ENCODE measurements at regions not wholly inside any gene's neighbourhood (a gene's known extent, or its start where the extent isn't known, plus 50 kb on each side); places are given as distances from the start of the nearest gene placed in this dataset.

DNA sequence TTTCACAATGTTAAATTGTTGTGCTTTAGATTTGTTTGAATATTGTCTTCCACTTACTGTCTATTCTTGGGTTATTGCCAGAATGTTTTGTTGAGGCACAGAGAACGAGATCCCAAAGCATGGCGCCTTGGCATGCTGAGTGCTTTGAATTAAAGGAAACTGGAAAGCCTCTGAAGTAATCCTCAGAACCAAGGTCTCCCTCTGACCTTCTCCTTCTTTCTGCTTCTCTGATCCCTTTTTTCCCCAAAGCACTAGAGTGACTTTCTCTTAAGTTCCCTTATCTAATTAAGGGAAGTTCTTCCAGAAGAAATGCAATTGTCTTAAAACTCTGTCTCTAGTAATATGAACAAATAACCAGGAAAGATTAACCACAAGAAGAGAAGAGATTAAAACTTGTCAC, 214.7 kb downstream of the SPP2 start:
- no peak overlapping the region for H3K4me3 Mint-ChIP-seq
- Histone ChIP-seq H3K4me1 (ENCODE audit: insufficient read depth, low read length) (no peaks in the 10 kb centered on the region), H2BK20ac (ENCODE audit: low read depth, low read length, poor library complexity, severe bottlenecking) (no peak overlapping the region), H3K9me3 (ENCODE audit: control insufficient read depth, low read depth, low read length) (no peaks in the 10 kb centered on the region), H3K14ac (ENCODE audit: insufficient read depth, low read length) (no peak overlapping the region), H2BK5ac (ENCODE audit: insufficient read length, low read length) (no peak overlapping the region), H4K8ac (replicated peaks; ENCODE audit: insufficient read length, low read depth, low read length) (no peak overlapping the region), H3K4me2 (ENCODE audit: insufficient read depth, insufficient read length, low read length) (no peak overlapping the region), H3K79me1 (ENCODE audit: insufficient read depth, low read depth, low read length, poor library complexity, severe bottlenecking) (no peaks in the 10 kb centered on the region), H4K91ac (ENCODE audit: insufficient read length, low read depth, low read length) (no peak overlapping the region), H2BK12ac (ENCODE audit: insufficient read length, low read depth, low read length) (no peak overlapping the region), H2BK15ac (ENCODE audit: low read depth, low read length) (no peak overlapping the region), H3K4ac (ENCODE audit: low read depth, low read length) (no peak overlapping the region), H3K27me3 (ENCODE audit: insufficient read depth, low read length) (no peaks in the 10 kb centered on the region), H3K27ac (ENCODE audit: insufficient read length, low read depth, low read length) (no peak overlapping the region), H3K79me2 (ENCODE audit: insufficient read depth, low read length) (no peaks in the 10 kb centered on the region), H2AK5ac (ENCODE audit: insufficient read length, low read length) (no peak overlapping the region), H4K20me1 (ENCODE audit: control insufficient read depth, insufficient read depth, insufficient read length) (no peaks in the 10 kb centered on the region), H4K5ac (ENCODE audit: insufficient read length, low read depth, low read length) (no peak overlapping the region), H3K18ac (ENCODE audit: insufficient read length, low read depth, low read length) (no peak overlapping the region), H3T11ph (ENCODE audit: low read length) (no peak overlapping the region), H3K23ac (ENCODE audit: insufficient read length, low read depth, low read length) (no peak overlapping the region), H3K9ac (ENCODE audit: extremely low read depth, insufficient read length, low read length) (no peak overlapping the region), H3K56ac (ENCODE audit: insufficient read length, low read depth, low read length) (no peak overlapping the region), H2BK120ac (ENCODE audit: low read depth, low read length, poor library complexity, severe bottlenecking) (no peak overlapping the region), H3K23me2 (ENCODE audit: insufficient read length, low read depth, low read length, poor library complexity, severe bottlenecking) (no peaks in the 10 kb centered on the region), H2AFZ (ENCODE audit: low read length) (no peak overlapping the region)
- H3K27ac Mint-ChIP-seq, result no peak overlapping the region
- TF ChIP-seq, protein P1, sequence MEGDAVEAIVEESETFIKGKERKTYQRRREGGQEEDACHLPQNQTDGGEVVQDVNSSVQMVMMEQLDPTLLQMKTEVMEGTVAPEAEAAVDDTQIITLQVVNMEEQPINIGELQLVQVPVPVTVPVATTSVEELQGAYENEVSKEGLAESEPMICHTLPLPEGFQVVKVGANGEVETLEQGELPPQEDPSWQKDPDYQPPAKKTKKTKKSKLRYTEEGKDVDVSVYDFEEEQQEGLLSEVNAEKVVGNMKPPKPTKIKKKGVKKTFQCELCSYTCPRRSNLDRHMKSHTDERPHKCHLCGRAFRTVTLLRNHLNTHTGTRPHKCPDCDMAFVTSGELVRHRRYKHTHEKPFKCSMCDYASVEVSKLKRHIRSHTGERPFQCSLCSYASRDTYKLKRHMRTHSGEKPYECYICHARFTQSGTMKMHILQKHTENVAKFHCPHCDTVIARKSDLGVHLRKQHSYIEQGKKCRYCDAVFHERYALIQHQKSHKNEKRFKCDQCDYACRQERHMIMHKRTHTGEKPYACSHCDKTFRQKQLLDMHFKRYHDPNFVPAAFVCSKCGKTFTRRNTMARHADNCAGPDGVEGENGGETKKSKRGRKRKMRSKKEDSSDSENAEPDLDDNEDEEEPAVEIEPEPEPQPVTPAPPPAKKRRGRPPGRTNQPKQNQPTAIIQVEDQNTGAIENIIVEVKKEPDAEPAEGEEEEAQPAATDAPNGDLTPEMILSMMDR (conservative IDR thresholded peaks at IDR 0.05), result no peak
- WGBS (ENCODE audit: extremely low coverage, insufficient read length, low lambda C conversion rate), result no CpG with 5 or more reads among the region's 2 CpGs
- H3K4me1 Mint-ChIP-seq, result no peaks in the 10 kb centered on the region
- no peaks in the 10 kb centered on the region; a peak in 1 of 7 replicates for H3K36me3 Mint-ChIP-seq (ENCODE audit: insufficient read depth in 1 of 3, low read depth in 3 of 3)
- DNase-seq, result no peak
- H3K27me3 Mint-ChIP-seq (ENCODE audit: low read depth), result no peaks in the 10 kb centered on the region
- no peaks in the 10 kb centered on the region; a peak in 1 of 5 replicates for H3K9me3 Mint-ChIP-seq

All from H9 (cell line).